ENCODE measurements at regions not wholly inside any gene's neighbourhood (a gene's known extent, or its start where the extent isn't known, plus 50 kb on each side); places are given as distances from the start of the nearest gene placed in this dataset.
A peak's percentile ranks its signal among the peaks of the same experiment; 100 is the strongest.

DNA sequence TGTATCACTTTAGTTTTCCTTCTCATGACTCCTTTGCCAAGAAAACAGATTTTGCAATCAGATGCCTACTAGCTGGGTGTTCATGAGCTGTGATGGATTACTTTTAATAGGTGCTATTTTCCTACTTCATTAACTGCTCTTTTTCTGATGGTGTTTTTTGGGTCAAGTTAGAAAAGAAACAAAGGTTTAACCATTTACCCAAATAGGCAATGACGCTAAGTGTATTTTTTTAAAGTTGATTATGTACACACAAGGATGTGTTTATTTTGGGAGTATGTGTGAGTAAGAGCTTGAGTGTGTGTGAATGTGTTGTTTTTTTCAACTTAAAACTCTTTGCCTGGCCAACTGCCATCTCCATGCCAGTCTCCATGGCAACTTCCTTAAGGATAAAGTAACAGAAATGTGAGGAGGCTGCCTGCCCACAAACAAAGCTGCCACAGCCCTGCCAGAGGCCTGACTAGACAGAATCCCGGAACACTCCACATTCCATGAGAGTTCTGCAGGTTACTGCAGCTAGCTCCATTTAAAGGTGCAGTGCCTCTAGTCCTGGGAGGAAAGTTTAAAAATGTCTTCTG is 215.6 kb upstream of the RBMS3 start:
- TF ChIP-seq POLR2A (IDR thresholded peaks at IDR 0.05) (no peak), POLR2AphosphoS5 (IDR thresholded peaks at IDR 0.05) (peak in 1 of 2 donors; percentile 38), EP300 (IDR thresholded peaks at IDR 0.05) (peak in 1 of 4 donors; percentile 27)
- TF ChIP-seq, protein P1, sequence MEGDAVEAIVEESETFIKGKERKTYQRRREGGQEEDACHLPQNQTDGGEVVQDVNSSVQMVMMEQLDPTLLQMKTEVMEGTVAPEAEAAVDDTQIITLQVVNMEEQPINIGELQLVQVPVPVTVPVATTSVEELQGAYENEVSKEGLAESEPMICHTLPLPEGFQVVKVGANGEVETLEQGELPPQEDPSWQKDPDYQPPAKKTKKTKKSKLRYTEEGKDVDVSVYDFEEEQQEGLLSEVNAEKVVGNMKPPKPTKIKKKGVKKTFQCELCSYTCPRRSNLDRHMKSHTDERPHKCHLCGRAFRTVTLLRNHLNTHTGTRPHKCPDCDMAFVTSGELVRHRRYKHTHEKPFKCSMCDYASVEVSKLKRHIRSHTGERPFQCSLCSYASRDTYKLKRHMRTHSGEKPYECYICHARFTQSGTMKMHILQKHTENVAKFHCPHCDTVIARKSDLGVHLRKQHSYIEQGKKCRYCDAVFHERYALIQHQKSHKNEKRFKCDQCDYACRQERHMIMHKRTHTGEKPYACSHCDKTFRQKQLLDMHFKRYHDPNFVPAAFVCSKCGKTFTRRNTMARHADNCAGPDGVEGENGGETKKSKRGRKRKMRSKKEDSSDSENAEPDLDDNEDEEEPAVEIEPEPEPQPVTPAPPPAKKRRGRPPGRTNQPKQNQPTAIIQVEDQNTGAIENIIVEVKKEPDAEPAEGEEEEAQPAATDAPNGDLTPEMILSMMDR (IDR thresholded peaks at IDR 0.05), result no peak

Data from upper lobe of left lung (tissue), 4 donors.